Mesothelial cell of epicardium (in vitro differentiated cells): ENCODE measurements at regions not wholly inside any gene's neighbourhood (a gene's known extent, or its start where the extent isn't known, plus 50 kb on each side); places are given as distances from the start of the nearest gene placed in this dataset.

Experiments used
- DNase-seq, 2 experiments: peaks; one replicate each; pipeline ENCODE4 v3.0.0; 2021; ENCODE audit warnings: low spot score in 2 of 2; ENCODE audit not compliant: unreplicated experiment in 2 of 2
- H3K27ac Mint-ChIP-seq: 2 replicates; pipeline ENCODE4 v1.8.0; 2021; ENCODE audit warnings: mixed read lengths
- H3K27me3 Mint-ChIP-seq: 2 replicates; pipeline ENCODE4 v1.8.0; 2021; ENCODE audit warnings: low read depth, mixed read lengths
- H3K36me3 Mint-ChIP-seq: 2 replicates; pipeline ENCODE4 v1.8.0; 2021; ENCODE audit warnings: mixed read lengths
- H3K4me1 Mint-ChIP-seq: 2 replicates; pipeline ENCODE4 v1.8.0; 2021; ENCODE audit warnings: mixed read lengths
- H3K4me3 Mint-ChIP-seq: 2 replicates; pipeline ENCODE4 v1.8.0; 2021; ENCODE audit warnings: mild to moderate bottlenecking, moderate library complexity, mixed read lengths
- H3K9me3 Mint-ChIP-seq: 2 replicates; pipeline ENCODE4 v1.8.0; 2021; ENCODE audit warnings: mixed read lengths
- TF ChIP-seq, protein P1 (sequence below): fragments of 200-600 bp; sonication (generic); IDR thresholded peaks from one replicate; pipeline ENCODE4 v1.5.0; 2021; ENCODE audit warnings: antibody characterized with exemption; ENCODE audit not compliant: unreplicated experiment

DNA sequence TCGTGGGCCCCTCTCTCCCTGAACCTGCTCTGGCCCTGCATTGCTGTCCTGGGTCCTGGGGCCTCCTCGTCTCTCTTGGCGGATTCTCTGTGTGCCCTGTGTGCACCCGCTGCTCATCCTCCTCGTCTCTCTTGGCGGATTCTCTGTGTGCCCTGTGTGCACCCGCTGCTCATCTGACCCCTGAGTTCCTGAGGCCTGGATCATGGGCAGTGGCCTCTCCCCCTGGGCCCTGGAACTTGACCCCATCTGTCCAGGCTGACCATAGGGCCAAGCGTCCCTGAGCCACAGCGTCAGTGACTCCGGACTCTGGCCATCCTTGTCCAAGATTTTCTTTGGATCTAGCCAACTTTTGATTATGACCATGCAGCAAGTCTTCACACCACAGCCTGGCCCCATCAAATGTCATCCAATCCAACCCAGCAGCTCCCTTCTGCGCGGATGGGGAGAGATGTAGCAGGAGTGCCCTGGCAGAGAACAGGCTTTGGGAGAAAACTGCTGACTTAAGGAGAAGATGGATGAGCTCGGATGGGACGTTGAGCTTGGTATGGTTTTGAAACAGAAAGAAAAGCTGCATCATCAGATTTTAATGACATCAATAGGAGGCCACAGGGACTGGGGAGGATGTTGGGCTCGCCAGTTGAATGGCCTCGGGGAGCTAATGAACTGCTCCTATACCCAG, 455.1 kb upstream of the HS6ST1 start:
- Mint-ChIP-seq H3K36me3 (no peaks in the 10 kb centered on the region), H3K27ac (no peak overlapping the region), H3K27me3 (no peaks in the 10 kb centered on the region), H3K4me1 (peaks cover 42% of the 10 kb centered on the region), H3K9me3 (peaks cover 5% of the 10 kb centered on the region), H3K4me3 (no peak overlapping the region)
- DNase-seq = no peak
- TF ChIP-seq, protein P1, sequence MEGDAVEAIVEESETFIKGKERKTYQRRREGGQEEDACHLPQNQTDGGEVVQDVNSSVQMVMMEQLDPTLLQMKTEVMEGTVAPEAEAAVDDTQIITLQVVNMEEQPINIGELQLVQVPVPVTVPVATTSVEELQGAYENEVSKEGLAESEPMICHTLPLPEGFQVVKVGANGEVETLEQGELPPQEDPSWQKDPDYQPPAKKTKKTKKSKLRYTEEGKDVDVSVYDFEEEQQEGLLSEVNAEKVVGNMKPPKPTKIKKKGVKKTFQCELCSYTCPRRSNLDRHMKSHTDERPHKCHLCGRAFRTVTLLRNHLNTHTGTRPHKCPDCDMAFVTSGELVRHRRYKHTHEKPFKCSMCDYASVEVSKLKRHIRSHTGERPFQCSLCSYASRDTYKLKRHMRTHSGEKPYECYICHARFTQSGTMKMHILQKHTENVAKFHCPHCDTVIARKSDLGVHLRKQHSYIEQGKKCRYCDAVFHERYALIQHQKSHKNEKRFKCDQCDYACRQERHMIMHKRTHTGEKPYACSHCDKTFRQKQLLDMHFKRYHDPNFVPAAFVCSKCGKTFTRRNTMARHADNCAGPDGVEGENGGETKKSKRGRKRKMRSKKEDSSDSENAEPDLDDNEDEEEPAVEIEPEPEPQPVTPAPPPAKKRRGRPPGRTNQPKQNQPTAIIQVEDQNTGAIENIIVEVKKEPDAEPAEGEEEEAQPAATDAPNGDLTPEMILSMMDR = no peak

DNA sequence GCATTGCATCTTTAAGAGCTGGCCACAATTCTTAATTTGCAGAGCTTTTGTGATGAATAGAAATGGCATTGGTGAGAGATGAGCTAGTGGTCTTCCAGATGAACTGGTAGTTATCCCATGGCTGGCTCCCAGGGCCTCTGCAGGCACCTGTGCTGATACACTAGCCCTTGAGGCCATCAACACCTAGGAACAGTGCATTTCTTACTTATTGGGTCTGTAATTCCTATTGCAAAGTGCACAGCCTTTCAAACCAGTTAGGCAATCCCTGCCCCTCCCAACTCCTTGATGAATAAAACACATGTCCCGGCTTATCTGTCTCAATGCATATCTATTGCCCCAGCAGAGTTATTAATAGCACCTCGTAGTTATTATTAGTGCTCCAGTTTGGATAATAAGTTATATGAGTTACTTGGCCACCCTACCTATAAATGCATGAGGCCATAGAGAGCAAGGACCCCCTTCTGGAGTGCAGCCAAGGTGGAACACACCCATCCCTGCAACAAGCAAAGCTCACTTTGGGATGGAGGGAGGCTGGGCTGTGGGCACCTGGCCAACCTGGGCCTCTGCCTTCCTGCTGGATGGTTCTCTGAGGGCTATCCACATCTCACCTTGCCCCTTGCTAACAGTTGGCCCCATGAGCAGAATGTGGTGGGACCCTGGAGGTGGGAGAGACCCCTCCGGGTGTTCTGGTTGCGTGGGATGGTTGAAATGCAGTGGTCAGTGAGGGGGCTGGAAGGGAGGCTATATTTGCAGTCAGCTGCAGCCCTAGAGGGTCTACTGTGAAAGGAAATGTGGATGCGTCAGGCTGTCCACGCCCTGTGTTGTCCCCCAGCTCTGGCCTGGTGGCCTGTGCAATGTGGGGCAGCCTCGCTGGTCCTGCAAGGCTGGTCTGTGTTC, 455.9 kb upstream of the HS6ST1 start:
- Mint-ChIP-seq H3K9me3 (peaks cover 6% of the 10 kb centered on the region), H3K4me1 (peaks cover 41% of the 10 kb centered on the region), H3K27ac (peak overlapping the region; percentile 79), H3K4me3 (no peak overlapping the region), H3K36me3 (no peaks in the 10 kb centered on the region), H3K27me3 (no peaks in the 10 kb centered on the region)
- TF ChIP-seq, protein P1 = no peak
- peak in 1 of 2 experiments; percentile 39 for DNase-seq

DNA sequence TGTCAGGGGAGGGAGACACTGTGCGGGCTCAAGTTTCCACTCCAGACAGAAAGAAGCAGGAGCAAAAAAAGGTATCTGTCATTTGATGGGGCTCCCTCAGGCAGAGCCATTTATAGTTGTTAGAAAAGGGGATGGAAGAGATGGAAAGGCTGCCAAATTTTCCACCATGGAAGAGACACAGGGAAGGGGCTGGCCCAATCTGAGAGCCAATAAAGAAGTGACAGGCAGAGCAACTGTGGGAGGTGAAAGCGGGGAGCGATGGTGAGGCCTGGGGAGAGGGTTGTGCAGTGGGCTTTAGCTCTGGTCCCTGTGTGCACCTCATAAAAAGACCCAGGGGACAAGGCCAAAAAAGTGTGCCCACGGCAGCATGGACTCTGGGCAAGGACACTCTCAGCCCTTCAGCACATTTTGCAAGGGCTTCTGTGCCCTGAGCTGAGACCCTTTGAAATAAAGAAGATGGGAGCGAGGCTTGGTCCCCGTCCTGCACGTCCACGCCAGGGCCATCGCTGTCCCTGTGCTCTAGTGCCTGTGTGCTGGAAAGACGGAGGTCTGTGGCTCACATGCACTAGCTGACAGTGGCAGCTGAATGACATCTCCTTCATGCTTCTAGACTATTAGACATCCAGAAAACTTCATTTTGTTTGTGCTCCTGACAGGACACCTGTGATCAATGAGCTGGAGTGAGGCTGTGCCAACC, 456.7 kb upstream of the HS6ST1 start:
- peak in 1 of 2 experiments; percentile 31 for DNase-seq
- Mint-ChIP-seq H3K36me3 (no peaks in the 10 kb centered on the region), H3K4me1 (peaks cover 47% of the 10 kb centered on the region), H3K9me3 (peaks cover 6% of the 10 kb centered on the region), H3K27ac (peak overlapping the region; percentile 79), H3K4me3 (no peak overlapping the region), H3K27me3 (no peaks in the 10 kb centered on the region)
- TF ChIP-seq, protein P1 = no peak

DNA sequence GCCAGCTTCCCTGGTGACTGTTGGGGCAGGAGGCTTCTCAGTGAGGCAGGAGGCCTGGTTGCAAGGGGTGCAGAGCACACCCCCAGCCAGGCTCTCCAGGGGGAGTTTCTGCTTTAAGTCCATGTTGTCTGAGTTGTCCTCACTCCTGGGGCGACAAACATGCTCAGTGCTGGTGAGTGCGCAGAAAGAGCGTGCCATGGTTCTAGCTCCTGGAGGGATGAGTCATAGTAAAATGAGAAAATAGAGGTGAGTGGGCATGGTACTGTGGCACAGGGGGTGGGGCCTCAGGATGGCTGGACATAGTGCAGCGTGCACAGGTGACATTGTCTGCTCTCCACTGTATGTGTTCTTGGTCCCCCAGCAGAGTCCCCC, 457.2 kb upstream of the HS6ST1 start:
- no peak for DNase-seq
- Mint-ChIP-seq H3K4me1 (peaks cover 47% of the 10 kb centered on the region), H3K36me3 (no peaks in the 10 kb centered on the region), H3K27me3 (no peaks in the 10 kb centered on the region), H3K9me3 (peaks cover 6% of the 10 kb centered on the region), H3K27ac (no peak overlapping the region), H3K4me3 (no peak overlapping the region)
- TF ChIP-seq, protein P1 = no peak

DNA sequence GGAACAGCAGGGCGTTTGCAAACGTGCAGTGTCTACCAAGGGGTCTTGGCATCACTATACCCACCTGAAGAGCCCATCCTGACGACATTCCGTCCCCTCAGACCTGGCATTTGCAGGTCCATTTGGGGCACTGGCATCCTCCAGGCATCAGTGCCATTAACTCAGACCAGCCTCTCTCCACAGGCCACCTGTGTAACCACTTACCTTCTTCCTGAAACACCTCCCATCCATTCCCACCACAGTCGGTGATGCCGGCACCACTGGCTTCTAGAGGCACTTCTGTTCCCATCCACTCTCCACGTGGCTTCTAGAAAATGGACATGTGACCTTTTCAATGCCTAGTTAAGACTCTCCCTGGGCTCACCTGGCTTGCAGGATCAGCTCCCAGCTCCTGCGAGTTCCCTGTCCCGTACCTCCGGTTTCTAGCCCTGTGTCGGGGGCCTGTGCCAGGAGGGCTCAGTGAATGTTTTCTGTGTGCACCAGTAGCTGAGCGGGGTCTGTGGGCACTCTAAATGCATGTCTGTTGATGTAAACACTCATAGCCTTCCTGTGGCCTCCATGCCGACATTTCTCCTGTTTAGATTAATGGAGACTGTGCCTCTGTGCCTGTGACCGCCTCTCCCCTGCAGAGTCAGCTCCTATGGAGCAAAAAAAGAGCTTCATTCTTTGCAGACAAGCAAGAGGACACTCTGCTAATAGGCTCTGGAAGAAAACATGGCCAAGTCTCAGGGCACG, 458.0 kb upstream of the HS6ST1 start:
- Mint-ChIP-seq H3K4me3 (no peak overlapping the region), H3K36me3 (no peaks in the 10 kb centered on the region), H3K9me3 (peaks cover 6% of the 10 kb centered on the region), H3K27me3 (no peaks in the 10 kb centered on the region), H3K4me1 (peaks cover 47% of the 10 kb centered on the region), H3K27ac (no peak overlapping the region)
- TF ChIP-seq, protein P1 = no peak
- DNase-seq = no peak
